ENCODE measurements at regions not wholly inside any gene's neighbourhood (a gene's known extent, or its start where the extent isn't known, plus 50 kb on each side); places are given as distances from the start of the nearest gene placed in this dataset.
A peak's percentile ranks its signal among the peaks of the same experiment; 100 is the strongest.

DNA sequence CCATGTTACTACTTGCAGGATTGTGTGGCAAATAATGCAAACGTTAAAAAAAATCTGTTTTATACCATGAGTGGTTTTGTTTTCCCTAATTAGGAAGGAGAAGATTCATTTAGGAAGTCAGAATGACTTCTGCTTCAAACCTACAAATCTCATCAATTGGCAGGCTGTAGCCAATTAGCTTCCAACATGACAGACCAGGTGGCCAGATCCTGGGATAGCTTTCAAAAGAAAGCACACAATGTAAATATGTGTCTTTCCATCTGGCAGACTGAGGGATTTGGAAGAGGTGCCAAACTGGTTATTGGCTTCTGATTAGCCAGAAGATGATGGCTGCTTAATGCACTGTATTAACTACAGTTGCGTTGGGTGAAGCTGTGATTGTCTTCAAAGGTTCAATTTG lies 432.8 kb downstream of the ANKRD50 start:
- ATAC-seq = no peak

DNA sequence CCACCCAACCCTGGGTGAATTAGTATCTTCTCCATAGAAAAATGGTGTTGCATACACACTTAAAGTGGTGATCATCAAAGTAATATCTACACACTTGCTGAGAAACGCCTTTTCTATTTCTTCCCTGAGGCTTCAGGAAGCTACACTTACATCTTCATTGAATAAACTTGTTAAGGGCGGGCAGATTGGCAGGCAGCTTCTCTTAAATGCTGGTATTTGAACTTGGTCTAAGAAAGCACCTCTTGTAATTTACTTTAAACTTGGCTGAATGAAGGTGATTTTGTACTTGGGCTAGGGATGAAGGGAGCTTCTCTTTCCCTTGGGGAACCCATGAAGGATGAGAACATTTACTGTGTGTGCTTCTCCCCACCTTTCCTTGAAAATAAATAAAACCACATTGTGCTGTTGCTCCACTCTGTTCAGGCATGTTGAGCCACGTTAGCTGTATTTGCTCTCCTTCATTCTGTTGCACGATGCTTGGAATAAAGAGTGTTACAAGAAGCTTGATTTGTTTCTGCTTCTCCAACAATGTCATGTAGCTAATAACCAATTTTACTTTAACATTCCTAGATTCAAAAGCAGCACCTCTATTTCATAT lies 430.1 kb downstream of the ANKRD50 start:
- no peak for ATAC-seq

DNA sequence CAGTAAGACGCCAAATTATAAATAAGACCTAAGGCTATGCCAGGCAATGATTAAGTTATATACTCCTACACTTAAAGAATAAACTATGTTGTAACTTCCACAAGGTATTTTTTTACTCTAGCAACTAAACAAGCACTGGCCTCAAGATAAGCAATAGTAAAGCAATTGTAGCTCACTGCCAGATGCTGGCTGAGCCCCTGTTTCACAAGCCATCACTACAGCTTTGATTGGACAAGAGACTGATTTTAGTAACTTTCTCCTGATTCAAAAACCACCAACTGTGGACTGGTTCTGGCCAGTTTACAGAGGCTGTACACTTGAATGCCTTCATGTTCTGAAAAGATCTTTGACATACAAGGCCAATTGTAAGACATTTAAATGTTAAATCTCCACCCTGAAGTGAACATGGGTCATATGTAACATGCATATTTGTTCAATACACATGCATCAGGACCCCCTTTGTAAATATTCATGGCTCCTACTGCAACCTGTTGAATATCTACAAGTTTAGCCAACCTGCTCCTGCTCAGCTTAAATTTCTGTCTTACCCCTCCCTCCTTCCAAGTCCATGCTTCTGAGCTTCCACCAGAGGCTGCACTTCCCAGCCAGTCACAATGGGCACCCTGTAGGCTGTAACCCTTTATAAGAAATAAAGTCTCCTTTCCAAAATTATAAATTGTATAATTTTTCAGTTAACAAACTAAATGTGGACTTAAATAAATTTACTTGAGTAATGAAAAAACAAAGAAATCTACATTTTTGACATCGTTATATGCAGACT lies 423.6 kb downstream of the ANKRD50 start:
- ATAC-seq = no peak

DNA sequence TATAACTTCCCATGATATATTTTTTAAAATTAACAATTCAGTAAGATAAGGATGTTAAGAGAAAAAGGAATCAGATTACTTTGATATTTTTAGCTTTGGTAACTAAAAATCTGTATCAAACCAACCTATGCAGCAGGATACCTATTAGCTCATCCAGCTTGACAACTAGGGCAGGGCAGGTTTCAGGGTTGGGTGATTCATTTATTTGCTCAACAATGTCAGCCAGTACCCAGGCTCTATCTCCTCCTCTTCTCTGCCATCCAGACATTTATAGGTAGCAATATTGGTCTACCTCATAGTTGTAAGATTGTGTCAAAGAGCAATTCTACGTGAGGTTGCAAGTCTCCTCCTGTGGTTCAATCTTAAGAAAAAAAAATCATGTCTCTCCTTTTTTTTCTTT lies 421.9 kb downstream of the ANKRD50 start:
- no peak for ATAC-seq

DNA sequence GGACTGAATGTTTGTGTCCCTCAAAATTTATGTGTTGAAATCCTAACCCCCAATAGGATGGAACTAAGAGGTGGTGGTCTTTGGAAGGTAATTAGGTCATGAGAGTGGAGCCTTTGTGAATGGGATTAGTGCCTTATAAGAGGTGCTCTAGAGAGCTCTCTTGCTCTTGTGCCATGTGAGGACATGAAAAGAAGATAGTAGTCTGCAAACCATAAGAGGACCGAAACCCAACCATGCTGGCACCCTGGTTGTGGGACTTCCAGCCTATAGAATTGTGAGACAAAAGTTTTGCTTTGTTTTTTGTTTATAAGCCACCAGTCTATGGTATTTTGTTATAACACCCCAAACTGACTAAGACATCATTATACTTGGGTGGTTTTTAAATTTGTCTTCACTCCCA lies 417.1 kb downstream of the ANKRD50 start:
- ATAC-seq = no peak

DNA sequence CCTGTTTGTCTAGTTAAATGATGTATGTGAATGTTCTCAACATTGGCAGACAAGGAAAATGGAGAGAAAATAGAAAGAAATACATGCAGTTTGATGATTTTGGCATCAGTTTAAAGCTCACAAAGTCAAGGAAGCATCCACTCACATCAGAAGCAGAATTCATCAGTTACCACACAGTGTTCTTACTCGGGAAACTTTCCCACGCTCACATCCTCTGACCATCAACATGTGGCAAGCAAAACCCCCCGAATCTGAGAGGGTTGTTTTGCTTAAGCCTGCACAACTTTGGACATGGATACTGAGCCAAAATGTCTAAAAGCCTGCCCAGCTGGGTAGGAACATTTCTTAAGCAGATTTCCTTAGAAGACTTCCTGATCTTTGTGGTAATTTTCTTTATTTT lies 407.6 kb downstream of the ANKRD50 start:
- ATAC-seq = no peak

DNA sequence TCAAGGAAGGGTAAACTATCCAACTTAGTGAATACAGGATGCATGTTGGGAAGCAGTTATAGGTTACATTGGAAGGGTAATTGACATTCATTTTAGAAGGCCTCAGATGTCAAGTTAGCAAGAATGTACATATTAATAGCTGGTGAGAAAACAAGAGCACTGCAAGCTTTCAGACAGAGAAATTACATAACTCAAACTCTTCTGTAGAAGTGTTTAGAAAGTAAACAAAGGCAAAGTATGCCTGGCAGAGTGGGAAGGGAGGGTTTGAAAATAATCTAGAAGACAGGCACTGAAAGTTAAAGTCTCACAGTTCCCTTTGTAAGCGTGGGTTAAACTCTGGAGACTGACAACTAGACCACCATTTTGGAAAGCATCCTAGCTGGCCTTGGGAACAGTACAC lies 406.2 kb downstream of the ANKRD50 start:
- no peak for ATAC-seq

DNA sequence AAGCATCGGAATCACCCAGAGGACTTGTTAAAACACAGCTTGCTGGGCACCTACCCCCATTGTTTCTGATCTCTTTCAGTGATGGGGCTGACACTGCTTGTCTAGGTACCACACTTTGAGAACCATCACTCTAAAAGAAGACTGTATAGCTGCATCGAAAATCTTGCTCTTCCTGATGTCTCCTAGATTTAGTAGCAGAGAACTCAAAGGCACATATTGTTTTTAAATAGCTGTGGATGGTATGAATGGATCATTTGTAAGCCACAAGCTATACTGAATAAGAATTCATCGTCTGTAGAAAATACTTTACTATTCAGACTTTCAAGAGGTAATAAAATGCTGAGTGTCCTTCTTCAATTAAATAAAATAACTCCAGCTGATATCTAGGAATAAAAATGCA lies 405.4 kb downstream of the ANKRD50 start:
- no peak for ATAC-seq

DNA sequence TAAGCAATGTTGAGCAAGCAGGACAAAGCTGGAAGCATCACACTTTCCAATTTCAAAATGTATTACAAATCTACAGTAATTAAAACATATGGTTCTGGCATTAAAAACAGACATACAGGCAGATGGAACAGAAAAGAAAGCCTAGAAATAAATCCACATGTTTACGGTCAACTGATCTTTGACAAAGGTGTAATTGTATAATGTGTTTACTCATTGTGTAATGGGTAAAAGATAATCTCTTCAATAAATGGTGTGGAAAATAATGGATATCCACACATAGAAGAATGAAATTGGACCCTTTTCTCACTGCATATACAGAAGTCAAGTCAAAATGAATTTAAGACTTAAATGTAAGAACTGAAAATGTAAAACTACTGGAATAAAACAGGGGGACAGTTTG lies 394.2 kb downstream of the ANKRD50 start:
- ATAC-seq = no peak

DNA sequence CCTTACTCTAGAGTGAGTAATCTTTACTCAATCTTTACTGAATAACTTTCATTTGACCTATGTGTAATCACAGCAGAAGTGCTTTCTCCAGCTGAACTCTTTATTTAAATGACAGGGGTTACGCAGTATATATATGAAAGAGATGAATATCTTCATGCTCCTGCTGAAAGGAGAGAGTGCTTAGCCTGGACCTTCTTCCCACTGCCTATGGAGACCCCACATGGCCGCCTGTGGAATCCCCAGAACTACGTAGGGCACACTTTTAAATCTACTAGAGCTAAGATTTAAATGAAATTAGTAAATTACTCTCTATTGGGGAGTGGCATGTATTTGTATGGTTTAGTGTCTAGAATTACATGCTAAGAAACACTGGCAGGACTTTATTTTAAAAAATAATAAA lies 391.2 kb downstream of the ANKRD50 start:
- no peak for ATAC-seq

DNA sequence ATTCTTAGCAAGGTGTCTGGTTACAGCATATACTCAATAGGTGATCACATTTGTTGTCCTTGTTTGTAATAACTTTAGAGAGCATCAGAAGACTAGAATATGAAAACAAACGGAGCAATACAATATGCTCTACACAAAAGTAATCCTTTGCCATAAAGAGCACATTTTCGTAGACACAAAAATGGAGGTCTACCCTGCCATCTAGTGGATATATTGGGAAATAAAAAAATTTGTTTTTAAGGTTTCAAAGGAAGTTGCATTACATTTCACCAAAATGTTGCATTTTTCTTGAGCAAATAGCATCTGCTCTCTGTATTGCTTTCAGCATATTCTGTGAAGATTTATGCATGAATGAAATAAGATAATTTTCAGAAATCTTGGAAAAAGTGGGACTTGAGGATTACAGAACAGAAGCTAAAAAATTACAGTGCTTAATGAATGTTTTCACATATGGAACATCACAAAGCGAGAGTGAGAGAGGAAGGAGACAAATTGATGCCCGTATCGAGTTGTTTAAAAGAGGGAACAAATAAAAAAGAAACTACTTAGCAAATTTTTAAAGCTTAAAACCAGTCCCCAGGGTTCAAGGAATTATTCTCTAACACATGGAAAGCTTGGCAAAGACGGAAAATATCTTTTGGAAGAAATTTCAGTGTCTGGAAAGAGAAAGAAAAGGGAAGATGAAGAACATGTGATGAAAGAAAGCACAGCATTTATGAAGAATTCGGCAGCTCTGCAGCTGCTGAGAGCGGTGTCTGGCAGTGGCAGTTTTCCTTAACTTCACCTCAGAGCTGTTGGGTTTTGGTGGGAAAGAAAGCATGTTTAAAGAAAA lies 390.1 kb downstream of the ANKRD50 start:
- ATAC-seq = no peak

DNA sequence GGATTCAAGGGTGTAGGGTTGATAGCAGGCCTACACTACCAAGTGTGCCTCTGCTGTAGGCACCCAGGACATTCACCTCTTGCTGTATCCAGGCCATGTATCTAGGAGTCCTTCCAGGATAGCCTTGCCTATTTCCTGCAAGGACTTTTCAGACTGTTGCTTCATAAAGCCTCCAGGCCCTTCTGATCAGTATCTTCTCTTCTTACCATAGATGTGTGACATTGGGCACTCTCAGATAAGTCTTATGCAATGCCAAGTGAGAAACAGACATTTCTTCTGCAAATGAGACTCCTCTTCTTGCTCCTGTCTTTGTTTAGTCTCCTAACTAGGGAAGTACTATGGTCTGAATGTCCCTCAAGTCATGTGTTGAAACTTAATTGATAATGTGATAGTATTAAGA lies 386.8 kb downstream of the ANKRD50 start:
- ATAC-seq = peak in 1 of 2 donors; percentile 13

DNA sequence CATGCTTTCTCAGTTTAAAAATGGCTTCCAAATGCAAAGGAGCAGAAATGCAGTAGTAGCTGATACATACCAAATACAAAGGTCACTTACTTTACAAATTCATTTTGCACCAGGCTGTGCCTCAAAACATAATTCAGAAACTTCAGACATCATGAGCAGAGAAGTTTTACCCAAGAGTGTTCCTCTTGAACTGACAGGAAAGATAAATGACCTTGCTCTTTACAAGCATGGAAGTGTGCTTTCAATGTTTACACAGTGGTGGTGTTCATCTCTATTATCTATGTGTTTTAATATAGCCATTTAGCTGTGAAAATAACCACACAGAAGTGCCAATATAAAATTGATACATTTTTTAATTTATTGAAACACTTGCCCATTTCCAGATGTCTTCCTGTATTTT lies 383.4 kb downstream of the ANKRD50 start:
- no peak for ATAC-seq

DNA sequence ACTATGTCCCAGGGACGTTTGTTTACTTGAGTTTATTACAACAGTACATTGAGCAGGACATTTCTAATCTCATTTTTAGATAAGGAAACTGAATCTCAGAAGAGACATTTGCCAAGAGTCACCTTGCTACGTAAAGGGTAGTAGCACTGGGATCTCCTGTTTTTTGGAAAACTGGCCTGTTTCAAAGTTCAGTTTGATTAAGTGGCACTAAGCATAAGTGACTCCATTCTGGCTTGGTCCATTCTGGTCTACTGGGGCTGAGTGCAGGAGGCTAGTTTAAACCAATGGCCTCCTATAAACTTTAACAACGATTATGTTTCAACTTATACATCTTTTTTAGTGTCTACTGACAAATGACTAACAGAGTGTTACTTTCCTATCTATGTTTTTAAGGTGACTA lies 382.5 kb downstream of the ANKRD50 start:
- no peak for ATAC-seq

DNA sequence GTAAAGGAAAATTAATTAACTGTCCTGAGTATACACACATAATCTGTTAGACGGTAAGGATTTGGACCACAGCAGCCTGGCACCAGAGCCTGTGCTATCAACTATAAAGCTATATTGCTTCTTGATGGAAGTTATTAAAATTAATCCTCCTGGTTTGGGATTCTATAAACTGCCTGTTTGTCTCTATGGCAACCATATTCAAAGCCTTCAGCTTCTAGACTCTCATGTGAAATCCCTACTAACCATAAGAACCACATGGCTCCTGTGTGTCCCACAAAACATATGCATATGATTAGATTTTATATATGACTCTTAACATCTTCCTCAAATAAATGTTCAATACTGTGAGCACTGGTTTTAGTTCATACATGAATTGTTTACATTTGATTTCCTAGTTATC lies 380.8 kb downstream of the ANKRD50 start:
- no peak for ATAC-seq

DNA sequence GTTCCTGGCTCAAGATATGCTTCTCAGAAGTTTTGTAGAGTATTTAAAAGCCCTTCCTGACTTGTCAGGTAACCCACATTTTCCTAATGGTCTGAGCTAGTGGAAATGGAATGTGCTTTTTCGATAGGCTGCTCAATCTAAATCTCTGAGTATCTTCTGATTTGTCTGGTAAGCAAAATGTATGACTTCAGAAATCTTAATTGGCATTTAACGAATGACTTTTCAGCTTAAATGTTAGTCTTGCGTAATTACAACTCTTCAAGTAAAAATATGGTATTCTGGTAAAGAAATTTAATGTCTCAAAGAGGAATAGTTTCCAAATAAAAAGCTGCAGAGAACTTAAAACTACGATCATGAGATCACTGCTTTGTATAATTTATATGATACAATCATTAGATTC lies 379.1 kb downstream of the ANKRD50 start:
- no peak for ATAC-seq

DNA sequence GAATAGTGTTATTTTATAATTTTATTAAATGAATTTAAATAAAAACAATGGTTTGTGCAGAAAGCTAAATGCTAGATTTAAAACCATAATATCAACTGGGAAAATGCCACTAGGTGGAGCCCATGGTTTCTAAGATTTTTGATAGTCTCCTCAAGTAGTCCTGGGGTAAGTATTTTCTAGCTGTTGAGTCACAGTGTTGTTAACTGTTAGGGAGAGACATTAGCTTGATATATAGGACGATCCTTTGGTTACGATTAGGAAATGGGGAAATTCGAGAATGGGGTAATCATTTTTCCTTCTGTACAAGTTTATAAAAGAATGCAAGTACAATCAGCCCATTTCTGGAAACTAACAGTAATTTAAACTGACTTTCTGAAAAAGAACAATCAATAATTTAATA lies 378.4 kb downstream of the ANKRD50 start:
- ATAC-seq = no peak

DNA sequence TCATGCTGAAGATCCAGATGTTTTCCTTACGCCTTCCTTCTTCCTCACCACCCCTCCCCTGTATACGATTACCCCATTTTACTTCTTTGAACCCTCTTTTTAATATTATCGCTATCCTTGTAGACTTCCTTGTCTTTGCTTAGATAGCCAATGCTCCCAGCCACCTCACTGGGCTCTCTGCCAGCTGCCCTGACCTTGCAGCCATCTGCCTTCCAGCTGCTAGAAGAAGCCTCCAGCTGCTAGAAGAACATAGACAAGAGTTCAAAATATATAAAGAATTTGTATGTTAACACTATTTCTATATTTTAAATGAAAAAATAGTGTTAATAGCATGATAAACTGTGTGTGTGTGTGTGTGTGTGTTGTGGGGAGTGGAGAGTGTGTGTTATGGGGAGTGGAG lies 374.7 kb downstream of the ANKRD50 start:
- no peak for ATAC-seq

DNA sequence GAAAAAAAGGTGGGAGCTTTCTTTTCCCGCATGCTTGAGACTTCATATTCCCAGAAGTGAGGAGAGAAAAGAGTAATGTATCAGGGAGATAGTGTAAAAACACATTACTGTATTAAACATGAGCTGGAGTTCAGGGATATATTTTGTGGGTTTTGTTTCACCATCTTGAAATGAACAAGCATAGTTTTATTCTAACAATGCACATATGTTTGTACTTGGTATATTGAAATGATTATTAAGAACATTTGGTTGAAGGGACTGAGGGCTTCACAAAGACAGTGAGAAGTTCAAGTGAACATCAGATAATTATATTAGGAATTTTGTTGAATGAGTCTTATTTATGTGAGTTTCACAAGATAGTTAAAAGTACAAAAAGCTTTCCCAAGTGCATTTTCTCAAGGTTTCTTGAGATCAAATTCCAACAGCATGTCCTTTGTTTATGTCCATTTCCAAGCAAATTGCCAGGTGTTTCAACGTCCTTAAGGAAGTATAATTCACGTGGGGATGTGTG lies 368.8 kb downstream of the ANKRD50 start:
- ATAC-seq = no peak

DNA sequence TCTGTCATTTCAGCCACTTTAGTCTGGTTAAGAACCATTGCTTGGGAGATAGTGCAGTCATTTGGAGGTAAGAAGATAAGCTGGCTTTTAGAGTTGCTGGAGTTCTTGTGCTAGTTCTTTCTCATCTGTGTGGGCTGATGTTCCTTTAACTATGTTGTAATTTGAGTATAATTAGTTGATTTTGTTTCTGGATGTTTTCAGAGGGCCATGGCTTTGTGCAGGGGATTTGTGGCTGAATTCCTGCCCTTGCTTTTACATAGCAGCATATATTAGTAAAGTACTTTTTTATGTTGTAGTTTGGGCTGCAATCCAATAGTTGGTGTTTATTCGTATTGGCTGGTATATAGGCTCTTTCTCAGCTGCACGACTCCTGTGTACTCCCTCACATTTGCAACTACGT lies 339.6 kb downstream of the ANKRD50 start:
- ATAC-seq = no peak

DNA sequence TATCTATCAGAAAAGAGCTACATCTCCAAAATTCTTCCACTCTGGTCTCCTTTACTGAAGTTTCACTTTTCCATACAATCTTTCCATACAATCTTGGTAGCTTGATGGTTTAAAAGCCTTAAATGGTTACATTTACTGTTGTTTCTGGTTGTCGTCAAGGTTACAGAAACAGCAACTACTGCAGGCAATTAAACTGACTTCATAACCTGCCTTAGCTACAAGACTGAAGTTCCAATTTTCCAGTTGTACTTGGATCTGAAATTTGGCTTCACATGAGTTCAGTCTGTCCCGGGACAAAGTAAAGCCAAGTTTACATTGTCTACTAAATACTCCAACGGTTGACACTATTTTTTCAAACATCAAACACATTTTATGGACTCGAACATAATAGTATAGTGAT lies 326.4 kb downstream of the ANKRD50 start:
- ATAC-seq = no peak

DNA sequence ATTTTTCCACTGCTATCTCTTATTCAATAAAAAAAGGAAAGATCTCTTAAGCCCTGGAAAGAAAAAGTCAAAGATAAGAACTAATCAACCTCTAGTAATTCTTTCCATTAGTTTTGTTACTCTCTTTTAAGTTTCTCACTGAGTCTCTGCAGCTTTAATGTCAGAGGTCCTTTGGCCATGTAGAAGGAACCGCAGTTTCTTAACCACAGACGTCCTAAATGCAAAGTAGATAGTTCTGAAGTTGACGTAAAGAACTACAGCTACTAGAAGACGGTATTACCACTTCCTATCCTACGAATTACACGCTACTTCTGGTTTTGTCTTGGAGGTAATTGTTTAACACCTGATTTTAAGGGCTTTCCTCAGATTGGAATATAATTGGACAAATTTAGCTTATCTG lies 325.9 kb downstream of the ANKRD50 start:
- no peak for ATAC-seq

DNA sequence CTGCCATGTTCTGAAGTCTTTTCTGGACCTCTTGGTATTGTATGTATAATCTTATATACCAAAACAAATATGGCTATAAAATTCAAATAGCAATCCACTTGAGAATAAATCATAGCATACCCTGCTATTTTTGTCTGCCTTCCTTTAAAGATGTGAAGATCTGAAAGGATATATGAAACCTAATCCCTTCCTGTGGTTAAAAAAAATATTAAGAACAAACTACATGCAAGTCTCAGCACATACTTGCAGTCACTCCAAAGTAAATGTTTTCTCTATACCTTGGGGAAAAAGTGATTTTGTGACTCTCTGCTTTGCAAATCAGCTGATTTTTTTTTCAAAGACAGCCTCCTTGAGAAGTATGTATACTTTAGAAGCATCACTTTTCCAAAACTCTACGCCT lies 322.9 kb downstream of the ANKRD50 start:
- no peak for ATAC-seq

DNA sequence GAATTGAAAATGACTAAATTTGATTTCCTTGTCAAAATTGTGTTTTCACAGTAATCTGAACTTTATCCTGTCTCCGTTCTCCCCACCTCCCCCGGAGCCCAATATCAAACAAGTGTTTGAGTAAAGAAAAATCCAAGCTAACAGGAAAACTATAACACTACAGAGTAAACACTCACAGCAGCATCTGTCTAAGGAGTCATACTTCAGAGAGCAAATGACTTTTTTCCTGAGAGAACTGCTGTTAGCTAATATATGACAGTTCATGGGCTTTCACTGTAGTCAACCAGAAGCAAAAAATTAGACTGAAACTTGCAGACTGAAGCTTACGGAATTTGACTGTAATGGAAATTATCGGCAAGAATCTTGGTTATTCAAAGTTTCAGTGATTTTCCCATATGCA lies 321.7 kb downstream of the ANKRD50 start:
- ATAC-seq = no peak

Measured in activated CD4-positive, CD25-positive, alpha-beta regulatory T cell treated with anti-CD3 and anti-CD28 coated beads, Interleukin-2, amount 50 U/mL, for 24 hours (primary cell).